ENCODE measurements at regions not wholly inside any gene's neighbourhood (a gene's known extent, or its start where the extent isn't known, plus 50 kb on each side); places are given as distances from the start of the nearest gene placed in this dataset.
"Not testable (repeated sequence)": the region's sequence is repeated elsewhere in the genome, so short reads cannot be mapped to it uniquely, and the experiment has no call there.

DNA sequence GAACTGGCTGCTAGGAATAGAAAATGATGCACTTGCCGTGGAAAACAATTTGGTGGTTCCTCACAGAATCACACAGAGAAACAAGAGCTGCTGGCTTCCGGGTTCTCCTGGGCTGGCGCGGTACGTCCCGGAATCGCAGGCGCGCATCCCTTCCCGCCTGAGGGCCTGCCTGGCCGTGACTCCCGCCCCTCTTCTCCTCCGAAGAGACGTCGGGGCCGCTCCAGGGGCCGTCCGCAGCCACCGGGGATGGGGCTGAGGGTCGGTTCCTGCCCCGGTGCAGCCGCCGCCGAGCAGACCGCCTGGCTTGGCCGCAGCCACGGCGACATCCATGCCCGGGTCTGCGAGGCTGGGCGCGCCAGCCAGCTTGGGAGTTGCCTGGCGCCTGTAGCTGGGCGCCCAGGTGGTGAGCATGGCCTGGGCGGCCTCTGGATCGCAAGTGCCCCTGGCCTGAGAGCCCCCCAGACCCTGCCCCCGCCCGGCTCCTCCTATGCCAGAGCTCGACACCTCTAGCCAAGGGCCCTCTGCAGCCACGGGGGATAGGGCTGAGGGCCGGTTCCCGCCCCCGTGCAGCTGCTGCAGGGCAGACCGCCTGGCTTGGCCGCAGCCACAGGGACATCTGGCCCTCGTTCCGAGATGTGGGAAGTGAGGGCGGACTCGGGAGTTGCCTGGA lies 83.9 kb upstream of the ZNG1F start:
- DNase-seq, result not testable (repeated sequence)

DNA sequence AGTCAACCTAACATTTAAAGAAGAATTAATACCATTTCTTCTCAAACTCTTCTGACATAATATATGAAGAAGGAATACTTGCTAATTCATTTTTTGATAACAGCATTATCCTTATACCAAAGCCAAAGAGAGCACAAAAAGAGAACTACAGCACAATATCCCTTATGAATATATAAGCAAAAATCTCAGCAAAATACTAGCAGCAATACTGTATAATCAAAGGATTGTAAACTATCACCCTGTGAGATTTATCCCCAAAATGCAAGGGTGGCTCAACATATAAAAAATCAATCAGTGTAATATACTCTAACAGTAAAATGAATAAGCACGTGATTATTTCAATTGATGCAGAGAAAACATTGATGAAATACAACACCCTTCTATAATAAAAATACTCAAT lies 81.9 kb upstream of the ZNG1F start:
- not testable (repeated sequence) for DNase-seq

DNA sequence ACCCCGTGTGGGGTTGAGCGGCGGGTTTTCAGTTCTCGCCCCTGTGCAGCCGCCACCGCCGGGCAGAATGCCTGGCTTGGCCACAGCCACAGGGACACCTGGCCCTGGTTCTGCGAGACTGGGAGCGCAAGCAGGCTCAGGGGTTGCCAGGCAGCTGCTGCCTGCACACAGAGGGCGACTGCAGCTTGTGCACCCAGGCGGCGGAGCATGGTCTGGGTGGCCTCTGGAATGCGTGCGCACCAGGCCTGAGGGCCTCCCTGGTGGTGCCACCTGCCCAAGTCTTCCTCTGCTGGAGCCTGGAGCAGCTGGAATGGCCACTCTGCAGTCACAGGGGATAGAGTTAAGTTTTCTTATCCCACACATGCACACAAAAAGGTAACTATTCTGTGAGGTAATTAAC lies 80.4 kb upstream of the ZNG1F start:
- DNase-seq, result not testable (repeated sequence)

DNA sequence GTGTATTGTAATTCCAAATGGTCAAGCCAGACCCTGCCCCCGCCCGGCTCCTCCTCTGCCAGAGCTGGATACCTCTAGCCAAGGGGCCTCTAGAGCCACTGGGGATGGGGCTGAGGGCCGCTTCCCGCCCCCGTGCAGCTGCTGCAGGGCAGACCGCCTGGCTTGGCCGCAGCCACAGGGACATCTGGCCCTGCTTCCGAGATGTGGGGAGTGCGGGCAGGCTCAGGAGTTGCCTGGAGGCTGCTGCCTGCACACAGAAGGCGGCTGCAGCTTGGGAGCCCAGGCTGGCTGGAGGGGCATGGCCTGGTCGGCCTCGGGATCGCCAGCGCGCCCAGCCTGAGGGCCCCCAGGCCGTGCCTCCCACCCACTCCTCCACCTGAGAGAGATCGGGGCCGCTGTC lies 79.9 kb upstream of the ZNG1F start:
- not testable (repeated sequence) for DNase-seq

DNA sequence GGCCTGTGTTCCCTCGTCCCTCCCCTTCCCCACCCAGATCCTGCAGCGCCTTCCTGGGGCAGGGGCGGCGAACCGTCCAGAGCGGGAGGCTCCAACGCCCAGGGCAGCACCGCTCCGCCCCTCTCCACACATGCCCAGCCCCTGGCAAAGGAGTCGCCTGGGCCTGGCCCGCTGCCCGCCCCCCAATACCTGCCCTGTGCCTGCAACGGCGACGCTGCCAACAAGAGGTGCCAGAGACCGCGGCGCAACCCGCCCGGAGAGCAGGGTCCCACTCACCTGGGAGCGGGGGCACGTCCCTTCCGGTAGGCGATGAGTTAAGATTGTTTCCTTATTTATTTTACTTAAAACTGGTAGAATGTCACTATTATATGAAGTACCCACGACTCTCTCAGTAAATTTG lies 77.5 kb upstream of the ZNG1F start:
- DNase-seq, result not testable (repeated sequence)

DNA sequence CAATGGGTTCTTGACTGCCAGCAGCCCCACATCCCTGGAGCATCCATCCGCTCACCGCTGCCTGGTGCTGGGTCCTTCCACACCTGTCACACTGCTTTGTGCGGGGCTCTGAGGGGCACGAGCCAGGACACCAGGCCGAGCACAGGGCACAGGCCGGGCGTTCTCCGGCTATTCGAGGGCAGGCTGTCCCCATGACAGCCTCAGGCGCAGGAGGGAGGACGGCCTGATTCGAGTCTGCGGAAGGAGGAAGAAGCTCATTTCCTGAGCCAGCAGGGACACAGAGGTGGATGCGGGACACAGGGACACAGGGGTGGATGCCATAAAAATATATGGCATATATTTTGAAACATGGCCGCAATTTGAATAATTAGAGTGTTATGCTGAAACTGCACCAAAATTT lies 76.9 kb upstream of the ZNG1F start:
- DNase-seq, result not testable (repeated sequence)

DNA sequence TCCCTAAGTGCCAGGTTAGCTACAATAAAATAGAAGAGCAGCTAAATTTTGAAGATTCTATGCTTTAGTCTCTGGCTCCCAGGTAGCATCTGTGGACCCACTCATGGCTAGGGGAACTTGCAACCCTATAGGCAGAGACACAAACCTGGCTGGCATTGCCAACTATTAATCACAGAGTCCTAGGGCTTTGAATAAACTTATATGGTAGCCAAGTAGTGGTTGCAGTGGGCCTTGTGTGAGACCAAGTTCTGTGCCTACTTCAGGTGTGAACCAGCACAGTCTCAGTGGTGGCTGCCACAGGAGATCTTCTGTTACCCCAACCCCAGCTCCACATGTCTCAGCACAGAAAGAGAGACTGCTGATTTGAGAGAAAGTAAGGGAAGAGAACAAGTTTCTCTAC lies 62.9 kb upstream of the ZNG1F start:
- DNase-seq, result not testable (repeated sequence)

DNA sequence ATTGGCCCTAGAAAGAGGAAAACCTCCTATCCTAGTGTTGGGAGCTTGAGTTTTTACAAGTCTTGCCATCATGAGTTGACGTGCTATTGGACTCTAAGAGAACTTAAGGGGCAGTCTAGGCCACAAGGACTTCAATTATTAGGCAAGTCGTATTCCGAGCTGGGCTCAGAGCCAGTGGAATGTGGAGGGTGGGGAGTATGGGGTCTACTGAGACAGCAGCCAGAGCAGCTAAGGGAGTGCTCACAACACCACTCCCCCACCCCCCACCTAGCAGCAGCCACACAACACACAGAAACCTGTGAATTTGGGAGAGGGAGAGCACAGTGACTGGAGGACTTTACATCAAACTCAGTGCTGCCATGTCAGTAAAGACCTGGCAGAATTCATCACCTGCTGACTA lies 62.0 kb upstream of the ZNG1F start:
- DNase-seq, result not testable (repeated sequence)

DNA sequence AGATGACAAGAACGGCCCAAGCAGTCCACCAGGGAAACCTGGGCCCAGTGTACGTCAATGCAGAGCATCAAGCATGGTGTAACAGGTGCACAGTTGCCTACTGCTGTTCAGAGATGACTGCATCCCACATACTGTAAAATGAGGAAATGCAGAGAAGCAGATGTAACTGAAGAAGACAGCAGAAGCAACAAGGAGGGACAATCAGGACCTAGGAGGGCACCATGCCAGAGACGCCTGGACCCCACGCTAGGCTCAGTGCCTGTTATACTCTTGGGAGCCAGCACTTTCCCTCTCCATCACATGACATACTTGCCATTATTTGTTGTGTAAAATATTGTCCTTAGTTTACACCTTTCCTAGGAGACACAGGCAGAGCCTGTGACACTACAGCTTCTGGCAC lies 57.6 kb upstream of the ZNG1F start:
- not testable (repeated sequence) for DNase-seq
